GM12875 (cell line): ENCODE measurements at regions not wholly inside any gene's neighbourhood (a gene's known extent, or its start where the extent isn't known, plus 50 kb on each side); places are given as distances from the start of the nearest gene placed in this dataset.

ENCODE experiments used
- H3K4me3 ChIP-seq: one replicate; pipeline ENCODE4 v1.5.1; 2011; ENCODE audit warnings: low read depth, low read length, control low read depth
- TF ChIP-seq, protein P1 (sequence below): IDR thresholded peaks from 2 replicates; pipeline ENCODE4 v1.5.1; 2011; ENCODE audit warnings: low read depth, mild to moderate bottlenecking, control low read depth, inconsistent platforms, low read length, moderate library complexity, borderline replicate concordance; ENCODE audit not compliant: insufficient read depth

DNA sequence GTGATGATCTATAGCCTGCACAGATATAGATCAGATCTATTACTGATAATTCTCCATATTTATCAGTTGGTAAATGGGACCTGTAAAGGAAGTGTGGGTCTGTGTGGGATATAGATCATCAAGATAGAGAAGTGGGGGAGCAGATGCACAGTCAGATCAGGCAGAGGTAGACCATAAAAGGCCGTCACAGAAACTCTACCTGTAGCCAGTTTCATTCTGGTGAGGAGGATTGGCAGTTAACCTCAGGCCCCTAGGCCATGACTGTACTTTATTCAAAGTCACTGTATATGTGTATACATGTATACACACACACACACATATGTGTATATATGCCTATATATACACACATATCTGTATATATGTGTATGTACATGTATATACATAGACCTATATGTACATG is 69.1 kb downstream of the ADM start:
- TF ChIP-seq, protein P1, sequence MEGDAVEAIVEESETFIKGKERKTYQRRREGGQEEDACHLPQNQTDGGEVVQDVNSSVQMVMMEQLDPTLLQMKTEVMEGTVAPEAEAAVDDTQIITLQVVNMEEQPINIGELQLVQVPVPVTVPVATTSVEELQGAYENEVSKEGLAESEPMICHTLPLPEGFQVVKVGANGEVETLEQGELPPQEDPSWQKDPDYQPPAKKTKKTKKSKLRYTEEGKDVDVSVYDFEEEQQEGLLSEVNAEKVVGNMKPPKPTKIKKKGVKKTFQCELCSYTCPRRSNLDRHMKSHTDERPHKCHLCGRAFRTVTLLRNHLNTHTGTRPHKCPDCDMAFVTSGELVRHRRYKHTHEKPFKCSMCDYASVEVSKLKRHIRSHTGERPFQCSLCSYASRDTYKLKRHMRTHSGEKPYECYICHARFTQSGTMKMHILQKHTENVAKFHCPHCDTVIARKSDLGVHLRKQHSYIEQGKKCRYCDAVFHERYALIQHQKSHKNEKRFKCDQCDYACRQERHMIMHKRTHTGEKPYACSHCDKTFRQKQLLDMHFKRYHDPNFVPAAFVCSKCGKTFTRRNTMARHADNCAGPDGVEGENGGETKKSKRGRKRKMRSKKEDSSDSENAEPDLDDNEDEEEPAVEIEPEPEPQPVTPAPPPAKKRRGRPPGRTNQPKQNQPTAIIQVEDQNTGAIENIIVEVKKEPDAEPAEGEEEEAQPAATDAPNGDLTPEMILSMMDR: no peak
- H3K4me3 ChIP-seq: no peak overlapping the region

DNA sequence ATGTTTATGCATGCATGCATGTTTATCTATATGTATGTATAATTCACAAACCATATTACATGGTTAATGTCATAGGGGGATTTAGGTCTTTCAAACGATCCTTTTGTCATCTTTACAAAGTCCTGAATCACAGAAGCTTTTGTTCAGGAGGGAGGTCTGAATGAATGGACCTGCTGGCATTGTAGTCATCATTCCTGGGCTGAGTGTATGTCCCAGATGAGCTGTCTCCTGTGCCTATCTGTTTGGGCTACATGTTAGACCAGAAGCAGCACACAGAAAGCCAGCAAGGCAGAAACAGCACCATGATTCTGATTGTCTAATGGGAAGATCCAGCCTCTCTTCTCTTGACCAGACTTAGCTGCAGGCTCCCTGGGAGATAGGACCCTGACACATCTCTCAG is 69.5 kb downstream of the ADM start:
- TF ChIP-seq, protein P1: no peak
- H3K4me3 ChIP-seq: no peak overlapping the region

DNA sequence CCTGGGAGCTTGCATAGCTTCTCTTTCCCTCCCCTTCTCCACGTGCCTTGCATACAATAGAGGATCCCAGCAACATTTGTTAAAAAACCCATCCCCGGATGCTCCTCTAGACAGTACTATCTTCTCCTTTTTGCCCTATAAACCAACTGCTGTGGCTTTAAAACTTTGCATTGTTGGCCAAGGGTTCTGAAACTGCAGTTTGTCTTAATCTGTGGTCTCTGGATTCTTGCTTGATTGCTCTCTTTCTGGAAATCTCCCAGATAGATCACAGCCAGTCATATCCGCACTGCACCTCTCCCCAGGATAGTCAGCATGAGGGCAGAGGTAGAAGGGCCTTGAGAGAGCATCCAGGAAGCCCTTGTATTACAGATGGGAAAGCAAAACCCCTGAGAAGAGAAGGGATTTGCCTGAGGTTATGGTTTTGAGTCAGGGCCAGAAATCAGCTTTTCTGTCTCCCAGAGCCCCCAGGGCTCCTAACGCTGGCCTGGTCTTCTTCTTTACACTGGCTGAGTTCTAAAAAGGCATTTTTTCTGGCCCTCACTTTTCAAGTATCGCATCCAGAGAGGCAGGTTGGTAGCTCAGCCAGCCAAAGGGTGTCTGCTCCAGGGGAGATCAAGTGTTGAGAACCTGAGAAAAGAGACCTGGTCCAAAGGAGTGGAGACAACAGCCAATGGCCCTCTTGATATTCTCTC is 70.6 kb downstream of the ADM start:
- H3K4me3 ChIP-seq: no peak overlapping the region
- TF ChIP-seq, protein P1: no peak

DNA sequence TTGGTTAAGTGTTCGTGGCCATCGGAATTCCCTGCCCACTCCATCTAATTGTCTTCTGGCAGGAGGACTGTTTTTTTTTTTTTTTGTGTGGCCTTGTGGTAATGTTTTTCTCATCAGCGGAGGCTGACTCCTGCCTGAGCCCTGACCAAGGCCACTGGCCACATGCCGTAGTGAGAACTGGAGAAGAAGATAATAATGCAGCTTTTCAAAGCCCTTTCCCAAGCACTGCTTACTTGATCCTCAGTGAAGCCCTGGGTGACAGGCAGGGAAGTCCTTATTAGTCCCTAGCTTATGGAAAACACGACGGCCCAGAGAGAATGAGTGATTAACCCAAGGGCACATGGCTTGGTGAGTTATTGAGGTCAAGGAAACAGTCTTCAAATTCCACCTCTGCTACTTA is 71.2 kb downstream of the ADM start:
- TF ChIP-seq, protein P1: no peak
- H3K4me3 ChIP-seq: no peak overlapping the region

DNA sequence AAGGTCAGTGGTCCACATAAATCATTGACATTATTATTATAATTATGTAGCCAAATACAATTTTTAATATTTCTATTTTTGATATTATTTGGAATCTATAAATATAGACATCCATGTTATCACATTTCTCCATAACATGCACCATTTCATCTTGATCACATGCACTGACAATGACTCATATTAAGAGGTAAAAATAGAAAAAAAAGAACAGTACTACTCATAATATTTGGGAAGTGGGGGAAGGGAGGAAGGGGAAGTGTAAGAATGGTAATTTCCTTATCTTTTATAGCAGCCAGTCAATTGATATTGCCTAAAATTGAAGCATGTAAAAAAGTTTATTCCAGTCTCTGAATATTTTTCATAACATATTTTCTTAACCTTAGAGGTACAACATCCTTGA is 72.3 kb downstream of the ADM start:
- TF ChIP-seq, protein P1: no peak
- no peak overlapping the region for H3K4me3 ChIP-seq

DNA sequence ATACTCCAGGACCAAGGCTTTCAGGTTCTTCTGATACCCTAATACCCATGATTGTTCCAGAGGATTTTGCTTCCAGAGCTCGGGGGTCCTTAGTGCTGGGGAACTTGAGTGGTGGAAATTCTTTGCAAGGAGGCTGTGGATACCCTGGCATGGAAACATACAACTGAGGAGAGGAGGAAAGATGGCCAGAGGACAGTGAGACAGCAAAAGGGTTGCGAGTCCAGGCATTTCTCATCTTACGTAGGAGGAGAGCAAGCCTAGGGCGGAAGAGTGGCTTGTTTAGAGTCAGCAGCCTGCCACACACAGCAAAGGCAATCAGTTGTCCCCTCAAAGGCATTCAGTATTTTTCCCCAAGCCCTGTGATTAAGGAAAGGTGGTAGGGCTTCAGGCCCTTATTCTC is 73.5 kb downstream of the ADM start:
- H3K4me3 ChIP-seq: no peak overlapping the region
- TF ChIP-seq, protein P1: no peak

DNA sequence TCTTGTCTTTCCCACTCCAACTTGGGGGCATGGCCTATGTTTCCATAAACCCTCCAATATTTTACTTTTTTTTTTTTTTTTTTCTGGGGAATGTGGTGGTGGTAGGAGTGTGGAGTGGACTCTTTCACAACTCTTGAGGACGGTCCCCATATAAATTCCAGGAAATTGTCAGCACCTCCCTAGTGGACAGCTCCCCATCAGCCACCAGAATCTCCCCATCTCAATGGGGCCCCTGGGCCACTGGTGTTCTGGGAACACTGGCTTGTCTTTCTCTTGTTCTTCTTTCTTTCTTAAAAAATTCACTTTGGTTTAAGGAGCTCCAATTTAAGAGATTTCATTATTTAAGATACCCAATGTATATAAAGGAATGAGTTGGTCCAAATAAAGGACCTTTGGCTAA is 74.1 kb downstream of the ADM start:
- TF ChIP-seq, protein P1: no peak
- H3K4me3 ChIP-seq: no peak overlapping the region
